ENCODE measurements at regions not wholly inside any gene's neighbourhood (a gene's known extent, or its start where the extent isn't known, plus 50 kb on each side); places are given as distances from the start of the nearest gene placed in this dataset.

DNA sequence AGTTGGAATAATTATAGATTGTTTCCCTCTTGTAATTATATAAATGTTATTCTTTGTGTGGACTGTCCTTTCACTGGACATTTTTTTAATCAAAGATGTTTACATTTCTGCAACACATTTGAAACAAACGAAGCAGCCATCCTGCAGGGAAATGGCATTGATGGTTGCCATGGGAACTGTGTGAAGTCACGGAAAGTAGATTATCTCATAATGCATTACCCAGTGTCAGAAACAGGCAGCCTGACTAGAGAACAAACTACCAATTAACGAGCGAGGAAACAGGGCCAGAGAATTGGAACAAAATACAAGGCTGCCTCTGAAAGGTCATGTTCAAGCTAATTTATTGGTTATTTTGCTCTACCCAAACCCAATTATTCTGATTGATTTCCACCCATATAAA, 96.9 kb upstream of the LARGE1 start:
- no peak for TF ChIP-seq POLR2A (IDR thresholded peaks at IDR 0.05; ENCODE audit: low read depth, low read length)
- TF ChIP-seq CTCF (IDR thresholded peaks at IDR 0.05; ENCODE audit: extremely low read depth in 1 of 2, insufficient read depth in 1 of 2, low read depth in 1 of 2, low read length in 2 of 2): no peak
- no peak for TF ChIP-seq POLR2AphosphoS5 (IDR thresholded peaks at IDR 0.05; ENCODE audit: insufficient read depth, low read depth, low read length)
- no peak for TF ChIP-seq JUN (IDR thresholded peaks at IDR 0.05; ENCODE audit: borderline replicate concordance, insufficient read depth, insufficient read length, low read depth)
- TF ChIP-seq MYC (IDR thresholded peaks at IDR 0.05; ENCODE audit: low read depth, low read length): no peak
- TF ChIP-seq EZH2 (IDR thresholded peaks at IDR 0.05; ENCODE audit: borderline replicate concordance, low read depth, low read length, severe bottlenecking): no peak
- no peak for TF ChIP-seq MAX (IDR thresholded peaks at IDR 0.05; ENCODE audit: insufficient read depth, insufficient read length)
- TF ChIP-seq GATA2 (IDR thresholded peaks at IDR 0.05; ENCODE audit: insufficient read depth, insufficient read length, low read depth, low read length): no peak
- TF ChIP-seq FOS (IDR thresholded peaks at IDR 0.05; ENCODE audit: borderline replicate concordance, insufficient read depth, low read length): no peak

Measured in endothelial cell of umbilical vein (primary cell).